ENCODE measurements at regions not wholly inside any gene's neighbourhood (a gene's known extent, or its start where the extent isn't known, plus 50 kb on each side); places are given as distances from the start of the nearest gene placed in this dataset.

- H3K4me3 Mint-ChIP-seq, result no peak overlapping the region
- no peaks in the 10 kb centered on the region for H3K9me3 ChIP-seq (ENCODE audit: control insufficient read depth, low read length, poor library complexity, severe bottlenecking)
- ATAC-seq (no peak), DNase-seq (no peak)
- H3K36me3 Mint-ChIP-seq (ENCODE audit: low read depth), result no peaks in the 10 kb centered on the region
- H3K27ac Mint-ChIP-seq, result no peak overlapping the region
- no peaks in the 10 kb centered on the region for H3K4me1 Mint-ChIP-seq
- H3K27me3 Mint-ChIP-seq, result peaks cover 6% of the 10 kb centered on the region
Observed at GRCh38 chr5:7955476-7955875, 86.5 kb downstream of the MTRR start.

GRCh38 chr5:7957329-7957728, 88.4 kb downstream of the MTRR start:
- peaks cover 2% of the 10 kb centered on the region for H3K4me1 Mint-ChIP-seq
- peaks cover 6% of the 10 kb centered on the region for H3K27me3 Mint-ChIP-seq
- ATAC-seq, result no peak
- no peaks in the 10 kb centered on the region for H3K9me3 ChIP-seq (ENCODE audit: control insufficient read depth, low read length, poor library complexity, severe bottlenecking)
- DNase-seq, result no peak
- H3K4me3 Mint-ChIP-seq, result no peak overlapping the region
- no peaks in the 10 kb centered on the region for H3K36me3 Mint-ChIP-seq (ENCODE audit: low read depth)
- H3K27ac Mint-ChIP-seq, result no peak overlapping the region

- no peak overlapping the region for H3K27ac Mint-ChIP-seq
- H3K4me3 Mint-ChIP-seq, result no peak overlapping the region
- no peaks in the 10 kb centered on the region for H3K9me3 ChIP-seq (ENCODE audit: control insufficient read depth, low read length, poor library complexity, severe bottlenecking)
- DNase-seq (no peak), ATAC-seq (no peak)
- peaks cover 2% of the 10 kb centered on the region for H3K4me1 Mint-ChIP-seq
- H3K27me3 Mint-ChIP-seq, result peaks cover 8% of the 10 kb centered on the region
- H3K36me3 Mint-ChIP-seq (ENCODE audit: low read depth), result no peaks in the 10 kb centered on the region
Observed at GRCh38 chr5:7960142-7960541, 91.2 kb downstream of the MTRR start.

GRCh38 chr5:7961540-7961939, 92.6 kb downstream of the MTRR start:
- Mint-ChIP-seq H3K36me3 (ENCODE audit: low read depth) (no peaks in the 10 kb centered on the region), H3K4me3 (no peak overlapping the region), H3K4me1 (peaks cover 2% of the 10 kb centered on the region), H3K27me3 (peaks cover 17% of the 10 kb centered on the region), H3K27ac (no peak overlapping the region)
- H3K9me3 ChIP-seq (ENCODE audit: control insufficient read depth, low read length, poor library complexity, severe bottlenecking), result no peaks in the 10 kb centered on the region
- no peak for DNase-seq
- ATAC-seq, result no peak

- H3K4me3 Mint-ChIP-seq, result no peak overlapping the region
- no peak for DNase-seq
- no peaks in the 10 kb centered on the region for H3K4me1 Mint-ChIP-seq
- H3K27me3 Mint-ChIP-seq, result peaks cover 22% of the 10 kb centered on the region
- no peaks in the 10 kb centered on the region for H3K36me3 Mint-ChIP-seq (ENCODE audit: low read depth)
- H3K9me3 ChIP-seq (ENCODE audit: control insufficient read depth, low read length, poor library complexity, severe bottlenecking), result no peaks in the 10 kb centered on the region
- no peak overlapping the region for H3K27ac Mint-ChIP-seq
- ATAC-seq, result no peak
Observed at GRCh38 chr5:7970816-7971215, 101.9 kb downstream of the MTRR start.

GRCh38 chr5:7976411-7977190, 107.7 kb downstream of the MTRR start:
- Mint-ChIP-seq H3K27ac (no peak overlapping the region), H3K36me3 (ENCODE audit: low read depth) (no peaks in the 10 kb centered on the region), H3K4me3 (no peak overlapping the region), H3K27me3 (peaks cover 10% of the 10 kb centered on the region), H3K4me1 (no peaks in the 10 kb centered on the region)
- H3K9me3 ChIP-seq (ENCODE audit: control insufficient read depth, low read length, poor library complexity, severe bottlenecking), result no peaks in the 10 kb centered on the region
- no peak for ATAC-seq
- no peak for DNase-seq

- Mint-ChIP-seq H3K27ac (no peak overlapping the region), H3K4me1 (no peaks in the 10 kb centered on the region), H3K4me3 (no peak overlapping the region), H3K36me3 (ENCODE audit: low read depth) (no peaks in the 10 kb centered on the region), H3K27me3 (peaks cover 10% of the 10 kb centered on the region)
- no peaks in the 10 kb centered on the region for H3K9me3 ChIP-seq (ENCODE audit: control insufficient read depth, low read length, poor library complexity, severe bottlenecking)
- no peak for ATAC-seq
- DNase-seq, result no peak
Observed at GRCh38 chr5:7978114-7978513, 109.2 kb downstream of the MTRR start.

- Mint-ChIP-seq H3K27me3 (peaks cover 10% of the 10 kb centered on the region), H3K4me1 (no peaks in the 10 kb centered on the region), H3K36me3 (ENCODE audit: low read depth) (no peaks in the 10 kb centered on the region), H3K4me3 (no peak overlapping the region), H3K27ac (no peak overlapping the region)
- H3K9me3 ChIP-seq (ENCODE audit: control insufficient read depth, low read length, poor library complexity, severe bottlenecking), result no peaks in the 10 kb centered on the region
- DNase-seq (no peak), ATAC-seq (no peak)
Observed at GRCh38 chr5:7978991-7979390, 110.0 kb downstream of the MTRR start.

- Mint-ChIP-seq H3K4me3 (no peak overlapping the region), H3K27ac (no peak overlapping the region), H3K36me3 (ENCODE audit: low read depth) (no peaks in the 10 kb centered on the region), H3K27me3 (peaks cover 10% of the 10 kb centered on the region), H3K4me1 (no peaks in the 10 kb centered on the region)
- no peaks in the 10 kb centered on the region for H3K9me3 ChIP-seq (ENCODE audit: control insufficient read depth, low read length, poor library complexity, severe bottlenecking)
- no peak for DNase-seq
- ATAC-seq, result no peak
Observed at GRCh38 chr5:7980881-7981280, 111.9 kb downstream of the MTRR start.

- Mint-ChIP-seq H3K4me1 (no peaks in the 10 kb centered on the region), H3K4me3 (no peak overlapping the region), H3K36me3 (ENCODE audit: low read depth) (no peaks in the 10 kb centered on the region), H3K27me3 (no peaks in the 10 kb centered on the region), H3K27ac (no peak overlapping the region)
- DNase-seq (no peak), ATAC-seq (no peak)
- no peaks in the 10 kb centered on the region for H3K9me3 ChIP-seq (ENCODE audit: control insufficient read depth, low read length, poor library complexity, severe bottlenecking)
Observed at GRCh38 chr5:7983433-7983832, 114.5 kb downstream of the MTRR start.

GRCh38 chr5:7991125-7991821, 122.3 kb downstream of the MTRR start:
- no peak for ATAC-seq
- H3K4me3 Mint-ChIP-seq, result no peak overlapping the region
- H3K9me3 ChIP-seq (ENCODE audit: control insufficient read depth, low read length, poor library complexity, severe bottlenecking), result no peaks in the 10 kb centered on the region
- no peaks in the 10 kb centered on the region for H3K36me3 Mint-ChIP-seq (ENCODE audit: low read depth)
- H3K27ac Mint-ChIP-seq, result no peak overlapping the region
- no peaks in the 10 kb centered on the region for H3K4me1 Mint-ChIP-seq
- DNase-seq, result no peak
- H3K27me3 Mint-ChIP-seq, result peaks cover 5% of the 10 kb centered on the region

GRCh38 chr5:7995688-7996294, 126.8 kb downstream of the MTRR start:
- H3K4me1 Mint-ChIP-seq, result no peaks in the 10 kb centered on the region
- no peaks in the 10 kb centered on the region for H3K9me3 ChIP-seq (ENCODE audit: control insufficient read depth, low read length, poor library complexity, severe bottlenecking)
- H3K27me3 Mint-ChIP-seq, result no peaks in the 10 kb centered on the region
- H3K4me3 Mint-ChIP-seq, result no peak overlapping the region
- H3K27ac Mint-ChIP-seq, result no peak overlapping the region
- H3K36me3 Mint-ChIP-seq (ENCODE audit: low read depth), result no peaks in the 10 kb centered on the region
- ATAC-seq, result no peak
- no peak for DNase-seq

- H3K36me3 Mint-ChIP-seq (ENCODE audit: low read depth), result no peaks in the 10 kb centered on the region
- no peak overlapping the region for H3K27ac Mint-ChIP-seq
- H3K9me3 ChIP-seq (ENCODE audit: control insufficient read depth, low read length, poor library complexity, severe bottlenecking), result no peaks in the 10 kb centered on the region
- DNase-seq (no peak), ATAC-seq (no peak)
- H3K4me3 Mint-ChIP-seq, result no peak overlapping the region
- H3K27me3 Mint-ChIP-seq, result no peaks in the 10 kb centered on the region
- H3K4me1 Mint-ChIP-seq, result no peaks in the 10 kb centered on the region
Observed at GRCh38 chr5:8005416-8005815, 136.5 kb downstream of the MTRR start.
